Esophagus muscularis mucosa (tissue), 4 donors: ENCODE measurements at regions not wholly inside any gene's neighbourhood (a gene's known extent, or its start where the extent isn't known, plus 50 kb on each side); places are given as distances from the start of the nearest gene placed in this dataset.

Experiments used
- DNase-seq: peaks from one replicate; pipeline ENCODE4 v3.0.0-alpha.2; 2017; ENCODE audit errors: extremely low spot score
- H3K27ac ChIP-seq, 4 donors: fragments of 200-600 bp; sonication (generic); replicated peaks in 1 of 4; 1 replicate in 3 of 4; 2 replicates in 1 of 4; pipeline ENCODE4 v1.5.1; 2016 to 2019; ENCODE audit warnings: mild to moderate bottlenecking in 1 of 4
- H3K27me3 ChIP-seq, 4 donors: fragments of 200-600 bp; sonication (generic); one replicate each; pipeline versions ENCODE4 v1.5.1 to v1.6.0; 2016 to 2019
- H3K36me3 ChIP-seq, 4 donors: fragments of 200-600 bp; sonication (generic); one replicate each; pipeline ENCODE4 v1.5.1; 2016 to 2019
- H3K4me1 ChIP-seq, 4 donors: fragments of 200-600 bp; sonication (generic); one replicate each; pipeline ENCODE4 v1.5.1; 2016 to 2019
- H3K4me3 ChIP-seq, 4 donors: fragments of 200-600 bp; sonication (generic); 1 replicate in 2 of 4; 2 replicates in 2 of 4; pipeline ENCODE4 v1.5.1; 2016 to 2019; ENCODE audit warnings: mild to moderate bottlenecking in 4 of 4, moderate library complexity in 1 of 4
- H3K9me3 ChIP-seq, 4 donors: fragments of 200-600 bp; sonication (generic); 1 replicate in 3 of 4; 2 replicates in 1 of 4; pipeline ENCODE4 v1.5.1; 2016 to 2019
- EP300 ChIP-seq: sonication (generic); formaldehyde crosslinking; IDR thresholded peaks from one replicate; pipeline ENCODE4 v1.6.1; 2017; ENCODE audit warnings: antibody characterized with exemption
- POLR2A ChIP-seq: fragments of 450-650 bp; IDR thresholded peaks from one replicate; pipeline ENCODE4 v1.6.1; 2017; ENCODE audit warnings: antibody characterized with exemption, moderate library complexity, mild to moderate bottlenecking, low read depth
- POLR2AphosphoS5 ChIP-seq, 2 donors: sonication (generic); formaldehyde crosslinking; IDR thresholded peaks; one replicate each; pipeline ENCODE4 v1.6.1; 2017; ENCODE audit warnings: antibody characterized with exemption in 2 of 2
- WGBS: methylation state at CpG from one replicate; pipeline ENCODE4 v1.1.5; 2018; 5-methylcytosine and 5-hydroxymethylcytosine counted together
- intact Hi-C: fragments of 100-400 bp; cut with DNase I; formaldehyde crosslinking; loops from one replicate; pipeline ENCODE4 v1.15.1; 2023
- TF ChIP-seq, protein P1 (sequence below), 3 experiments: fragments of 200-600 bp in 2 of 3; fragments of 450-650 bp in 1 of 3; sonication (generic) in 2 of 3; IDR thresholded peaks; one replicate each; pipeline ENCODE4 v1.5.1; 2017 to 2019; ENCODE audit warnings: antibody characterized with exemption in 3 of 3, mild to moderate bottlenecking in 2 of 3, moderate library complexity in 1 of 3

DNA sequence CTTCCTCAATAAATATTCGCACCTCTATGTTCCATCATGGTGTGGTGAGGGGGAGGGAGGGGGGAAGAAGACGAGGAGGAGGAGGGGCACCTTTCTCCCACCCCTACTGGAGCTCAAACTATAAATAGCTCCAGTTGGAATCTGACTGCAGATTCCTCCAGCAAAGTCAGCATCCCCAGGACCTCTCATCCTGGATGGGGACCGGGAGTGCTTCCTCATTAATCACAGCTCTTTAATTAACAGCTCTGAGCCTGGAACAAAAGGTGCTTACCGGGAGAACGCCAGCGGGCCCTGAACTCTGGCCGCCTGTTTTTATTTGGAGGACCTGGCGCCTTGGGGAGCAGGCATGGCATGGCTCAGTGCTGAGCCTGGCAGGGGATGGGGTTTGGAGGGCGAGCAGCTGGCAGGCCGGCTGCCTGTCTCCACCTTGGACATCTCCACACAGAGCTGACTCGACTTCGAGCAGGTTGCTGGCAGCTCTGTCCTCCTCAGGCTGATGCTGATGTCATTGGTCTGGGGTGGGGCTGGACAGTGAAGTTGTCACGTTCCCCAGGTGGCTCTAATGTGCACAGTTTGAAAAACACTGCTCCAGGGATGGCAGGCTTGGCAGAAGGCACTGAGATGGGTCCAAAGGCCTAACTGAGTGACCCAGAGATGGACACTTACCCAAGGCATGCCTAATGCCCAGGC is 180.4 kb downstream of the DHX35 start:
- TF ChIP-seq, protein P1, sequence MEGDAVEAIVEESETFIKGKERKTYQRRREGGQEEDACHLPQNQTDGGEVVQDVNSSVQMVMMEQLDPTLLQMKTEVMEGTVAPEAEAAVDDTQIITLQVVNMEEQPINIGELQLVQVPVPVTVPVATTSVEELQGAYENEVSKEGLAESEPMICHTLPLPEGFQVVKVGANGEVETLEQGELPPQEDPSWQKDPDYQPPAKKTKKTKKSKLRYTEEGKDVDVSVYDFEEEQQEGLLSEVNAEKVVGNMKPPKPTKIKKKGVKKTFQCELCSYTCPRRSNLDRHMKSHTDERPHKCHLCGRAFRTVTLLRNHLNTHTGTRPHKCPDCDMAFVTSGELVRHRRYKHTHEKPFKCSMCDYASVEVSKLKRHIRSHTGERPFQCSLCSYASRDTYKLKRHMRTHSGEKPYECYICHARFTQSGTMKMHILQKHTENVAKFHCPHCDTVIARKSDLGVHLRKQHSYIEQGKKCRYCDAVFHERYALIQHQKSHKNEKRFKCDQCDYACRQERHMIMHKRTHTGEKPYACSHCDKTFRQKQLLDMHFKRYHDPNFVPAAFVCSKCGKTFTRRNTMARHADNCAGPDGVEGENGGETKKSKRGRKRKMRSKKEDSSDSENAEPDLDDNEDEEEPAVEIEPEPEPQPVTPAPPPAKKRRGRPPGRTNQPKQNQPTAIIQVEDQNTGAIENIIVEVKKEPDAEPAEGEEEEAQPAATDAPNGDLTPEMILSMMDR (IDR thresholded peaks at IDR 0.05): no peak
- TF ChIP-seq EP300 (no peak), POLR2A (no peak), POLR2AphosphoS5 (IDR thresholded peaks at IDR 0.05) (no peak)
- H3K36me3 ChIP-seq: no peaks in the 10 kb centered on the region
- H3K27ac ChIP-seq: no peak overlapping the region
- no peaks in the 10 kb centered on the region for H3K9me3 ChIP-seq
- intact Hi-C loops: no loop called here
- H3K4me3 ChIP-seq: no peak overlapping the region
- no peak for DNase-seq
- H3K27me3 ChIP-seq: peaks cover 0 to 48% (median 0%) of the 10 kb centered on the region in 4 donors
- no peaks in the 10 kb centered on the region for H3K4me1 ChIP-seq
- WGBS: 34% methylated on average over 12 of the region's 13 CpGs

DNA sequence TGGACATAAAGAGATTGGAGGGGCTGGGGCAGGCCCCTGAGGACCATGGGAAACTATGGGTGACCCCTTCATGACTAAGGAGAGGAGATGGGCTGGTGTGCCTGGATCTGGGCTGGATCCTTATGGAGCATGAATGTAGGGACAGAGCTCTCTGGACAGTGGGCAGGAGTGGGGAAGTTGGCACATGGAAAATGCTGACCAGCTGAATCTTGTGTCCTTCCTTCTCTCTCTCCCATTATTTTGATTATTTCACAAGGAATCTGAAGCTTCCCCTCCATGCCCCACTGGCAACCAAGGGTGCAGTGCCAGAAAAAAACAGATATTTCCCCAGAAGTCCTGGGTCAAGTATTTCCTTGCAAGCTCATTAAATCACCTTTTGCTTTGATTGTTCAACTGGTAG is 175.2 kb downstream of the DHX35 start:
- peaks cover 0 to 49% (median 0%) of the 10 kb centered on the region in 4 donors for H3K27me3 ChIP-seq
- no peaks in the 10 kb centered on the region for H3K4me1 ChIP-seq
- H3K36me3 ChIP-seq: no peaks in the 10 kb centered on the region
- H3K4me3 ChIP-seq: no peak overlapping the region
- no peak for DNase-seq
- no peak for TF ChIP-seq EP300
- TF ChIP-seq POLR2AphosphoS5 (IDR thresholded peaks at IDR 0.05): no peak
- TF ChIP-seq, protein P1 (IDR thresholded peaks at IDR 0.05): no peak
- no peak for TF ChIP-seq POLR2A
- no peak overlapping the region for H3K27ac ChIP-seq
- H3K9me3 ChIP-seq: no peaks in the 10 kb centered on the region
- intact Hi-C loops: no loop called here

DNA sequence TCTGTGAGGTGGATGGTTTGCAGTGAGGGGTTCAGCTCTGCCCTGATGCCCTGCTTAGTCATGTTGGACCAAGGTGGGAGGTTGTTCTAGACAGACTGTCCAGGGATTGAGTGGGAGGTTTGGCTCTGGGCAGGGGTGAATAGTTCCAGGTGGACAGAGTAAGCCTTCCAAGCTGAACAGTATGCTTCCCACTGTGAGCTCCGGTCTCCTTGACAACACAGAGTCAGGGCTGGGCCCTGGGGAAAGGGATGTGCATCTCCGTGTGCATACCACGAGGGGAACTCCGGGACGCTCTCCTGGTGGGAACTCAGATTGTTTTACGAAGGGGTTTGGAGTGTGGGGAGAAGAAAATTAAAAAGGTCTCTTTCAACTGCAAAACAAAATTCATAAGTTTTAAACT is 174.7 kb downstream of the DHX35 start:
- intact Hi-C loops: no loop called here
- DNase-seq: no peak

DNA sequence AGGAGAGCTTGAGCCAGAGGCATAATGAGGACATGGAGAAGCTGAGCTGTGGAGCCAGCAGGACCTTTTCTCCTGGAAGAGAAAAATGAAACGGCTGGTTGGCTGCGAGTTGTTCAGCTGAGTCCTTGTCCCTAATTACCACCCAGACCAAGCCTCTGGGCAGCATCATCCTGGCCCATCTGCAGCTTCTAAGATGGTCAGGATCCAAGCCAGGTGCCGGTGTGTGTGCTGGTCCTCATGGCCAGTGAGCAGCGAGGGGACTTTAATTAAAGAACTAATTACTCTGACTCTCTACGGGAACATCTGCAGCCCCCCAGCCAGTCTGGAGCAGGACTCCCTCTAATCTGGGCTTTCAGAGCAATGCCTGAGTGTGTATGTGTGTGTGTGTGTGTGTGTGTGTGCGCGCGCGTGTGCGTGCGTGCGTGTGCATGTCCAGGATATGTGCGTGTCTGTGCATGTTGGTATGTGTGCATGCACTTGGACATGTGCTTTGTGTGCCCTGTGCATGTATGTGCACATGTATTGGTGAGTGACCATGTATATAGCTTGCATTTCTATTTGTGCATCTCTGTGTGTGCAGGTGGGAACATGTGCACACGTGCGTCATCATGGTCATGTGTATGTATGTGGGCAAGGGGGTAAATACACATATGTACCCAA is 173.9 kb downstream of the DHX35 start:
- intact Hi-C loops: no loop called here
- TF ChIP-seq POLR2AphosphoS5 (IDR thresholded peaks at IDR 0.05) (no peak), EP300 (no peak), POLR2A (no peak)
- TF ChIP-seq, protein P1 (IDR thresholded peaks at IDR 0.05): no peak
- no peaks in the 10 kb centered on the region for H3K36me3 ChIP-seq
- WGBS: 96% methylated on average over 6 of the region's 15 CpGs
- no peaks in the 10 kb centered on the region for H3K9me3 ChIP-seq
- no peaks in the 10 kb centered on the region for H3K4me1 ChIP-seq
- no peak overlapping the region for H3K4me3 ChIP-seq
- no peak for DNase-seq
- H3K27me3 ChIP-seq: peaks cover 0 to 36% (median 0%) of the 10 kb centered on the region in 4 donors
- H3K27ac ChIP-seq: no peak overlapping the region

More for the DNA sequence above, 174.7 kb downstream of the DHX35 start:
- H3K9me3 ChIP-seq: no peaks in the 10 kb centered on the region
- H3K4me1 ChIP-seq: no peaks in the 10 kb centered on the region
- H3K36me3 ChIP-seq: no peaks in the 10 kb centered on the region
- TF ChIP-seq POLR2AphosphoS5 (IDR thresholded peaks at IDR 0.05): no peak
- TF ChIP-seq, protein P1 (IDR thresholded peaks at IDR 0.05): no peak
- TF ChIP-seq POLR2A: no peak
- no peak for TF ChIP-seq EP300
- no peak overlapping the region for H3K4me3 ChIP-seq
- peaks cover 0 to 44% (median 0%) of the 10 kb centered on the region in 4 donors for H3K27me3 ChIP-seq
- no peak overlapping the region for H3K27ac ChIP-seq
- WGBS: 55% methylated on average over 6 of the region's 6 CpGs
